ENCODE measurements at regions not wholly inside any gene's neighbourhood (a gene's known extent, or its start where the extent isn't known, plus 50 kb on each side); places are given as distances from the start of the nearest gene placed in this dataset.

- no peak for TF ChIP-seq POLR2A (IDR thresholded peaks at IDR 0.05; ENCODE audit: low read length)
- TF ChIP-seq GATA1 (IDR thresholded peaks at IDR 0.05; ENCODE audit: low read depth, low read length) = no peak
These were observed 2044.5 kb upstream of the AGA start for GRCh38 chr4:179486570-179487335.

Measured in erythroblast (primary cell).